ENCODE measurements at regions not wholly inside any gene's neighbourhood (a gene's known extent, or its start where the extent isn't known, plus 50 kb on each side); places are given as distances from the start of the nearest gene placed in this dataset.

DNA sequence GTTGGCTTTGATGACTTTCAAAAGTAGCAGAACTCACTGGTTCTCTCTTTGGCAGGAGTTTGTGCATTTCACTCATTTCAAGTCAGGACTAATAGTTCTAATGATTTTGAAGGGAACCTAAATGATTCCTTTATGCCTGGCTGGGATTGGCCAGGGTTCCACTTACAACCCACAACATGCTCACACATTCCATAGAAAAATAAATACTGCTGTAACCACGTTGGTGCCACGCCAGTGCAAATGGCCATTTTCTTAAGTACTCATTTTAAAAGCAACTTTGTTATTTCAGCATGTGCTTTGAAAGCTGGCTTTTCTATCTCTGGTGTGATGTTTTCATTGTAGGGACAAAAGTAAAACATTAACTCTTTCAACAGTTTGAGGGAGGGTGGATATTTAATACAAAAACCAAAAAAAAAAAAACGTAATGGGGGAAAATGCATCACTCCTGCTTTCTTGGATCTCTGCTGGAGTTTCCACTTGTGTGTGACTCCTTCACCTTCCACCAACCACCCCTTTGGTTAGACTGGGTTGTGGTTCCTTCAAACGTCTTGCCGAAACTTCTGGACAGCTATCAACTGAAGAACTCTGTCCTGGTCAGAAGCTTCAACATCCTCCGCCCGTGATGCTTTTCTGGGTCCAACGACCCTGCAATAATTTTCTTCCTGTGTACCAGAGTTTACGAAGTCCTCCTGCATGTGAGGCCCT is 300.4 kb upstream of the RUNX1 start:
- Histone ChIP-seq H3K36me3 (no peaks in the 10 kb centered on the region), H3K9ac (no peak overlapping the region), H3K9me3 (peaks cover 7% of the 10 kb centered on the region; the same call in 1 of the 2 replicates), H3K27ac (no peak overlapping the region), H3K4me2 (no peak overlapping the region), H3K4me1 (no peaks in the 10 kb centered on the region), H4K20me1 (no peaks in the 10 kb centered on the region), H3K27me3 (no peaks in the 10 kb centered on the region; the same call in 1 of the 2 replicates), H3K4me3 (no peak overlapping the region)
- no peak for TF ChIP-seq Cebpa-rat (IDR thresholded peaks at IDR 0.05)

DNA sequence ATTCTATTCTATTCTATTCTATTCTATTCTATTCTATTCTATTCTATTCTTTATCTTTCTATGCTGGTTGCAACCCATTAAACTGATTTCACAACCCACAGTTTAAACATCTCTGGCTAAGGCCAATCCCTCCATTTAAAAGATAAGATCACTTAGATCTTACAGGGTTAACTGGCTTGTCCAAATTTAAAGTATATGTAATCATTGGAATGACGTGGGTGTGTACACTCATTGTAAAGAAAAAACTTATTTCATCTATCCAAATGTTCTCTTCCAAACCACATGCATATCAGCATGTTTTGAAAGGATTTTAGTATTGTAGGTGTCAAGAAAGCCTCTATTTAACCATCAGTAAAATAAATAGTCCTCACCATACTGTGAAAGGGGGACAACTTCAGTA is 299.6 kb upstream of the RUNX1 start:
- Histone ChIP-seq H3K9ac (no peak overlapping the region), H3K27me3 (no peaks in the 10 kb centered on the region; the same call in 1 of the 2 replicates), H3K4me2 (no peak overlapping the region), H3K36me3 (no peaks in the 10 kb centered on the region), H3K4me1 (no peaks in the 10 kb centered on the region), H3K27ac (no peak overlapping the region), H3K4me3 (no peak overlapping the region), H3K9me3 (peaks cover 8% of the 10 kb centered on the region; the same call in 1 of the 2 replicates), H4K20me1 (no peaks in the 10 kb centered on the region)
- TF ChIP-seq Cebpa-rat (IDR thresholded peaks at IDR 0.05) = no peak

DNA sequence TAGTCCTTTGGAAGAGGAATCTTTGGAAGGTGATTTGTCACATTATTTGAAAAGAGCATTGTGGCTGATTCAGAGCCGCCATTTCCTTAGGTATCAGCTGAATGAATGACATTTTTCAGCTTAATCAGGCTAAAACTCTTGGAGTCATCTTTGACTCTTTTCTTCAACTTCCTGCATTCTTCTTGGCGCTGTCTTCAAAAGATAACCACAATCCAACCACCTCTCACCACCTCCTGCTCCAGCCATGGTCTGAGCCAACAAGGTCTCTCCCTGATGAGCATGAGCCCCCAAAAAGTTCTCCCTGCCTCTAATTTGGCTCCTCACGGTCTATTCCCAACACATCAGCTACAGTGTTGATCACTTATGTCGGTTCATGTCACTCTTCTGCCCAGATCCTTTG is 297.6 kb upstream of the RUNX1 start:
- Histone ChIP-seq H3K27me3 (no peaks in the 10 kb centered on the region; the same call in 1 of the 2 replicates), H3K9me3 (peaks cover 8% of the 10 kb centered on the region; the same call in 1 of the 2 replicates), H3K36me3 (no peaks in the 10 kb centered on the region), H3K9ac (no peak overlapping the region), H4K20me1 (no peaks in the 10 kb centered on the region), H3K4me3 (no peak overlapping the region), H3K27ac (no peak overlapping the region), H3K4me2 (no peak overlapping the region), H3K4me1 (peaks cover 7% of the 10 kb centered on the region; the same call in 1 of the 2 replicates)
- TF ChIP-seq Cebpa-rat (IDR thresholded peaks at IDR 0.05) = no peak

DNA sequence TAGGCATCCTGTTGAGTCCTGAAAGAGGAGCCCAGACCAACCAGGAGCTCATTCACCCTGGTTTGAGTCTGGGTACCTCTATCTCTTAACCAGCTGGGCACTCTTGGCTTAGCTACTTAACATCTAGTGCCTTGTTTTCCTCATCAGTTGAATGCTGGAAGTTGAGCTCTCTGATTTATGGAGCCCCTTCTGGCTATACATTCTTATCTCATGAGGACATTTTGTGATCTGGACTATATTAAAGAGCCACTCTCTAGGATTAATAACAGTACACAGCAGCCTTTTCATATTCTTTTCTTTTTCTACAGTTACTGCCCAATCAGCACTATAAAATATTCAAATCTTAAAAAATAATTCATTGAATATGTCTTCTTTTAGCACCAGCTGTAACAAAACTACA is 296.9 kb upstream of the RUNX1 start:
- no peaks in the 10 kb centered on the region for H4K20me1 ChIP-seq
- no peak for TF ChIP-seq Cebpa-rat (IDR thresholded peaks at IDR 0.05)
- no peaks in the 10 kb centered on the region for H3K36me3 ChIP-seq
- H3K9me3 ChIP-seq = peaks cover 8% of the 10 kb centered on the region; the same call in 1 of the 2 replicates
- H3K9ac ChIP-seq = no peak overlapping the region
- no peaks in the 10 kb centered on the region; the same call in 1 of the 2 replicates for H3K27me3 ChIP-seq
- H3K4me1 ChIP-seq = peaks cover 7% of the 10 kb centered on the region; the same call in 1 of the 2 replicates
- no peak overlapping the region for H3K4me3 ChIP-seq
- no peak overlapping the region for H3K27ac ChIP-seq
- H3K4me2 ChIP-seq = no peak overlapping the region

DNA sequence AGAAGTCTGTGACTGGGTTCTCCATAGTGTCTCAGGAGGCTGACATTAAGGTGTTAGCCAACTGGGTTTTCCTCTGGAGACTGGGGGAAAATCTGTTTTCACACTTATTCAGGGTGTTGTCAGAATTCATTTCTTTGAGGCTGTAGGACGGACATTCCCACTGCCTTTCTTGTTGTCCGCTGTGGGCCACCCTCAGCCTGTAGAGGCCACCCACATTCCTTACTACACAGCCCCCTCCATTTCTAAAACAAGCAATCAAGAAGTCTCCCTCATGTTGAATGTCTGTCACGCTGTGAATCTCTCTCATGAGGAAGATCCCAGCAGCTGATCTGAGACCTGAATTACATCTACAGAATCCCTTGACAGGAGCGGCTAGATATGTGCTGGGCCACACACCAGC is 295.5 kb upstream of the RUNX1 start:
- Histone ChIP-seq H3K36me3 (no peaks in the 10 kb centered on the region), H3K27ac (no peak overlapping the region), H3K4me2 (no peak overlapping the region), H3K9me3 (peaks cover 8% of the 10 kb centered on the region; the same call in 1 of the 2 replicates), H4K20me1 (no peaks in the 10 kb centered on the region), H3K4me1 (peaks cover 7% of the 10 kb centered on the region; the same call in 1 of the 2 replicates), H3K4me3 (no peak overlapping the region), H3K27me3 (no peaks in the 10 kb centered on the region; the same call in 1 of the 2 replicates), H3K9ac (no peak overlapping the region)
- TF ChIP-seq Cebpa-rat (IDR thresholded peaks at IDR 0.05) = no peak

DNA sequence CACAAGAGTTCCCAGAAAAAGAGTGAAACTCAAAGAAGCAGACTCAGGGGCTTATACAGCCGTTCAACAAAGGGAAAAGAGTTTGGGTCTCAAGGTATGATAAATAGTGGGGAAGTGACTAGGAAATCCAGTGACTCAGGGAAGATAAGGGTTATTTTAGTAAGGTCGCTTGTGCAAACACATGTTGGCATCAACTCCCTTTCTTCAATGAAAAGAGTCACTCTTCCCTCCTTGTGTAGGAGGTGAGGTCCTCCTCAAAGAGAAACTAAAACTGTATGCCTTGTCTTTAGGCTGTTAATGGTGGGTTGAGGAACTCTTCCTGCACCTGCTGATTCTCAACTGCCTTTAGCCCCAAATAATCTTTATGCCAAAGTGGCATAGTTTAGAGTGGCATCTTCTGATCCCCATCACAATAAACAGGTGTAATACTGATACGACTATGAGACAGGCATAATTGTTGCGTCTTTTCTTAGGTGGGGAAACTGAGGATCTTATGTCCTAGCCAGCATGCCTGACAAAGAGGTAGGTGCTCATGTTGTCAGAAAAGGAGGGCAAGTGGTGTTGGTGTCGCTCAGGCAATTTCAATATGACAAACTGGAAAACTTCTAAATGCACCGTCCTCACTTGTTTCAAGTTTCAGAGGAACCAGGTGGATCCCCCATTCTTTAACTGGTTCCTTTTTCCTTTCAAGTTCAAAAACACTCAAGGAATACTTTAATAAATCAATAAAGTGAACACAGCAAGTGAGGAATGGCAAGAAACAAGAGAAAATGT is 294.1 kb upstream of the RUNX1 start:
- H3K27ac ChIP-seq = no peak overlapping the region
- no peak for TF ChIP-seq Cebpa-rat (IDR thresholded peaks at IDR 0.05)
- no peaks in the 10 kb centered on the region for H4K20me1 ChIP-seq
- peak overlapping the region; percentile 1; the same call in 1 of the 2 replicates for H3K4me2 ChIP-seq
- no peaks in the 10 kb centered on the region for H3K36me3 ChIP-seq
- H3K4me1 ChIP-seq = peaks cover 7% of the 10 kb centered on the region; the same call in 1 of the 2 replicates
- H3K4me3 ChIP-seq = no peak overlapping the region
- no peak overlapping the region for H3K9ac ChIP-seq
- peaks cover 13% of the 10 kb centered on the region for H3K9me3 ChIP-seq
- no peaks in the 10 kb centered on the region; the same call in 1 of the 2 replicates for H3K27me3 ChIP-seq

DNA sequence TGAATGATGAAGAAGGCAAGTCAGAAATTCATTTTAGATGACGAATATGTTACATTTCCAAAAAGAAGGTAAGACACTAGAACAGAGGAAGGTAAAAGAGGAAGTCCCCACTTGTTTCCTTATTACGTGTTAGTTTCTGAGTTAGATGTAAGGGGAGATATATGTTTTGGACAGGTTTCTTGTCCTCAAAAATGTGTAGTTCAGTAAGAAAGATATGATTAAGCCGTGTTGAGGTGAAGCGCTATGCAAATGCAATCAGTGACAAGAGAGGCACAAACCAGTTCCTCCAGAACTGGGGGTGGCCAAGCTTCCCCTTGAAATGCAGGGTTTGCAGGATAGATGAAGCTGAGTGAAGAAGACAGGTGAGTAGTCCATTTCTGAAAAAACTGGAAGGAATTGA is 293.3 kb upstream of the RUNX1 start:
- H4K20me1 ChIP-seq = no peaks in the 10 kb centered on the region
- no peak overlapping the region for H3K4me2 ChIP-seq
- no peaks in the 10 kb centered on the region for H3K36me3 ChIP-seq
- H3K9me3 ChIP-seq = peaks cover 19% of the 10 kb centered on the region
- peaks cover 7% of the 10 kb centered on the region; the same call in 1 of the 2 replicates for H3K4me1 ChIP-seq
- H3K27ac ChIP-seq = no peak overlapping the region
- no peak for TF ChIP-seq Cebpa-rat (IDR thresholded peaks at IDR 0.05)
- H3K4me3 ChIP-seq = no peak overlapping the region
- H3K9ac ChIP-seq = no peak overlapping the region
- no peaks in the 10 kb centered on the region; the same call in 1 of the 2 replicates for H3K27me3 ChIP-seq

DNA sequence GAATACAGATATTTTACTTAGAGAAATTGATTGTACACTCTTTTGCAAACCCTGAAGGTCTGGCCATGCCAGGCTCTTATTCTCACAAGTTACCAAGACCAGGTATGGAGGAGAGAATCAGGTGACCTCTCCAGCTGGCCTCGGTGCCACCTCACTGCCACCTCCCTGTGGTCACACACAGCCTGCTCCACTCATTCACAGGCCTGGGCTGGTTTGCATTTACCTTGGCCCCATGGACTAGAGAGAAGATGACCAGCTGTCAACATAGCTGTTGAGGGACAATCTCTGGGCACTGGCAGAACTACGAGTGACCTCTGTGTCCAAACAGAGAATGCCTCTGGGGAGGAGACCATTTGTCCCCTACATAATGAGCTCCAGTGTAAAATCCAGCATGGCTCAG is 291.2 kb upstream of the RUNX1 start:
- Histone ChIP-seq H3K27me3 (no peaks in the 10 kb centered on the region; the same call in 1 of the 2 replicates), H3K4me2 (no peak overlapping the region), H3K36me3 (no peaks in the 10 kb centered on the region), H3K27ac (no peak overlapping the region), H3K9me3 (peaks cover 27% of the 10 kb centered on the region), H3K9ac (no peak overlapping the region), H4K20me1 (no peaks in the 10 kb centered on the region), H3K4me1 (peaks cover 7% of the 10 kb centered on the region; the same call in 1 of the 2 replicates), H3K4me3 (no peak overlapping the region)
- TF ChIP-seq Cebpa-rat (IDR thresholded peaks at IDR 0.05) = no peak

DNA sequence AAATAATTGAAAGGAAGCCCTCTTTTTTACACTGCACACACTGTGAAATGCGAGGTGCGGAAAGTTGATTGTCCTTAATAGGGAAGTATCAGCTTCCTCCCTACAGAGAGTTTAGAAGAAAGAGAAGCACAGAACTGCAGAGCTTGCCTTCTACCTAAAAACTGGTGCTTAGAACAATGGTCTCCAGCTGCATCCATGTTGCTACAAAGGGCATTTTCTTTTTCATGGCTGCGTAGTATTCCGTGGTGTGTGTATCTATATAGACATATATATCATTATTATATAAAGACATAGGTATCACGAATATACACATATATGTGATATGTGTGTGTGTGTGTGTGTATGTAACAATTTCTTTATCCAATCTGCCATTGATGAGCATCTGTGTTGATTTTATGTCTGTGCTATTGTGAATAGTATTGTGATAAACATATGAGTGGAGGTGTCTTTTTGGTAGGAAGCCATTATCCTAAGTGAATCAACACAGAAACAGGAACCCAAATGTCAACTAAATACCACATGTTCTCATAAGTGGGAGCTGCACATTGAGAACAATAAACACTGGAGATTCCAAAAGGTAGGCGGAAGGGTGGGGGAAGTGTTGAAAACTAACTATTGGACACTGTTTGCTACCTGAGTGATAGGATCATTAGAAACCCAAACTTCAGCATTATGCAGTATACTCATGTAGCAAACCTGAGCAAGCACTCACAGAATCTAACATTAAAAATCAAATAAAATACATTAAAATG is 290.0 kb upstream of the RUNX1 start:
- H3K4me1 ChIP-seq = peaks cover 7% of the 10 kb centered on the region; the same call in 1 of the 2 replicates
- no peak overlapping the region for H3K9ac ChIP-seq
- no peaks in the 10 kb centered on the region for H4K20me1 ChIP-seq
- H3K4me2 ChIP-seq = no peak overlapping the region
- H3K27me3 ChIP-seq = no peaks in the 10 kb centered on the region
- peaks cover 19% of the 10 kb centered on the region for H3K9me3 ChIP-seq
- H3K27ac ChIP-seq = no peak overlapping the region
- TF ChIP-seq Cebpa-rat (IDR thresholded peaks at IDR 0.05) = no peak
- no peak overlapping the region for H3K4me3 ChIP-seq
- no peaks in the 10 kb centered on the region for H3K36me3 ChIP-seq
